Transverse colon (tissue), 4 donors: ENCODE measurements at regions not wholly inside any gene's neighbourhood (a gene's known extent, or its start where the extent isn't known, plus 50 kb on each side); places are given as distances from the start of the nearest gene placed in this dataset.

ENCODE experiments used
- DNase-seq: peaks from one replicate; pipeline ENCODE4 v3.0.0-alpha.2; 2019
- H3K27ac ChIP-seq, 4 donors: fragments of 200-600 bp; sonication (generic); 2 replicates each; pipeline ENCODE4 v1.5.1; 2016 to 2018; ENCODE audit warnings: inconsistent platforms in 4 of 4
- H3K27me3 ChIP-seq: fragments of 200-600 bp; sonication (generic); 2 replicates; pipeline ENCODE4 v1.5.1; 2017; ENCODE audit warnings: inconsistent platforms
- H3K36me3 ChIP-seq, 4 donors: fragments of 200-600 bp; sonication (generic); 2 replicates each; pipeline ENCODE4 v1.5.1; 2017 to 2019; ENCODE audit warnings: inconsistent platforms in 4 of 4
- H3K4me1 ChIP-seq, 4 donors: fragments of 200-600 bp; sonication (generic); 2 replicates each; pipeline ENCODE4 v1.5.1; 2017 to 2020; ENCODE audit warnings: inconsistent platforms in 4 of 4
- H3K4me3 ChIP-seq, 4 donors: fragments of 200-600 bp; sonication (generic); 1 replicate in 1 of 4; 2 replicates in 3 of 4; pipeline versions ENCODE4 v1.5.1 to v1.6.1; 2017 to 2019; ENCODE audit warnings: inconsistent platforms in 4 of 4
- H3K9me3 ChIP-seq, 2 donors: fragments of 200-600 bp; sonication (generic); 2 replicates each; pipeline ENCODE4 v1.5.1; 2017 to 2019; ENCODE audit warnings: inconsistent platforms in 2 of 2
- CTCF ChIP-seq, 5 experiments: fragments of 200-600 bp in 3 of 5; fragments of 450-650 bp in 2 of 5; sonication (generic) in 3 of 5; IDR thresholded peaks; 1 replicate in 2 of 5; 2 replicates in 3 of 5; pipeline ENCODE4 v1.5.1; 2016 to 2017; ENCODE audit warnings: antibody characterized with exemption in 5 of 5, inconsistent platforms in 3 of 5, mild to moderate bottlenecking in 2 of 5, moderate library complexity in 1 of 5
- EP300 ChIP-seq: sonication (generic); formaldehyde crosslinking; IDR thresholded peaks from one replicate; pipeline ENCODE4 v1.6.1; 2017; ENCODE audit warnings: antibody characterized with exemption, low read depth
- POLR2A ChIP-seq: fragments of 450-650 bp; IDR thresholded peaks from one replicate; pipeline ENCODE4 v1.6.1; 2016; ENCODE audit warnings: antibody characterized with exemption, mild to moderate bottlenecking, moderate library complexity
- POLR2AphosphoS5 ChIP-seq, 3 donors: sonication (generic); formaldehyde crosslinking; IDR thresholded peaks; one replicate each; pipeline ENCODE4 v1.6.1; 2016; ENCODE audit warnings: antibody characterized with exemption in 3 of 3
- WGBS, 2 donors: methylation state at CpG; one replicate each; pipeline ENCODE4 v1.1.5; 2018; ENCODE audit warnings: low coverage in 1 of 2; 5-methylcytosine and 5-hydroxymethylcytosine counted together
- in situ Hi-C, 4 donors: fragments of 200-750 bp; cut with MboI; loops; one replicate each; pipeline versions ENCODE4 v1.15.0 to v1.15.1; 2017; ENCODE audit warnings: low sequenced_read_pairs in 3 of 4, low pct_ligation_motif_present in 1 of 4, low pct_unique_long_range_greater_than_20kb in 1 of 4
- intact Hi-C: fragments of 100-400 bp; cut with DNase I; formaldehyde crosslinking; loops from one replicate; pipeline ENCODE4 v1.15.1; 2023; ENCODE audit warnings: low total_unique reads

GRCh38 chr11:115806056-115806455 is 301.8 kb upstream of the CADM1 start:
- Histone ChIP-seq H3K9me3 (peaks cover 17 to 22% of the 10 kb centered on the region in 2 donors), H3K4me3 (no peak overlapping the region), H3K4me1 (no peaks in the 10 kb centered on the region), H3K27me3 (no peaks in the 10 kb centered on the region), H3K36me3 (no peaks in the 10 kb centered on the region), H3K27ac (no peak overlapping the region)
- intact Hi-C loops, result no loop called here
- WGBS, 2 donors, result 86 to 95% methylated on average over 2 of the region's 2 CpGs
- TF ChIP-seq POLR2AphosphoS5 (IDR thresholded peaks at IDR 0.05), result no peak
- no peak for TF ChIP-seq CTCF (IDR thresholded peaks at IDR 0.05)
- no peak for TF ChIP-seq EP300
- TF ChIP-seq POLR2A, result no peak
- in situ Hi-C loops, result no loop called here
- no peak for DNase-seq

- H3K27ac ChIP-seq, result no peak overlapping the region
- no peaks in the 10 kb centered on the region for H3K4me1 ChIP-seq
- H3K9me3 ChIP-seq, result peaks cover 8 to 14% of the 10 kb centered on the region in 2 donors
- no peak overlapping the region for H3K4me3 ChIP-seq
- 93% methylated on average over 2 of the region's 2 CpGs; no CpG with 5 or more reads in 1 of the 2 donors for WGBS, 2 donors
- DNase-seq, result no peak
- H3K27me3 ChIP-seq, result no peaks in the 10 kb centered on the region
- H3K36me3 ChIP-seq, result no peaks in the 10 kb centered on the region
- in situ Hi-C loops (no loop called here), intact Hi-C loops (no loop called here)
- TF ChIP-seq POLR2AphosphoS5 (IDR thresholded peaks at IDR 0.05), result no peak
- no peak for TF ChIP-seq POLR2A
- no peak for TF ChIP-seq EP300
- no peak for TF ChIP-seq CTCF (IDR thresholded peaks at IDR 0.05)
Measured at GRCh38 chr11:115803073-115803740, 299.0 kb upstream of the CADM1 start.

- WGBS, 2 donors, result 50 to 91% methylated on average over 1 to 3 of the region's 3 CpGs
- no peaks in the 10 kb centered on the region for H3K36me3 ChIP-seq
- intact Hi-C loops, result no loop called here
- H3K27me3 ChIP-seq, result no peaks in the 10 kb centered on the region
- no peak overlapping the region for H3K27ac ChIP-seq
- H3K4me3 ChIP-seq, result no peak overlapping the region
- TF ChIP-seq EP300, result no peak
- no peak for TF ChIP-seq POLR2A
- TF ChIP-seq POLR2AphosphoS5 (IDR thresholded peaks at IDR 0.05), result no peak
- TF ChIP-seq CTCF (IDR thresholded peaks at IDR 0.05), result no peak
- DNase-seq, result no peak
- H3K9me3 ChIP-seq, result peaks cover 5 to 8% of the 10 kb centered on the region in 2 donors
- in situ Hi-C loops, result no loop called here
- no peaks in the 10 kb centered on the region for H3K4me1 ChIP-seq
Measured at GRCh38 chr11:115802641-115803040, 298.4 kb upstream of the CADM1 start.

DNA sequence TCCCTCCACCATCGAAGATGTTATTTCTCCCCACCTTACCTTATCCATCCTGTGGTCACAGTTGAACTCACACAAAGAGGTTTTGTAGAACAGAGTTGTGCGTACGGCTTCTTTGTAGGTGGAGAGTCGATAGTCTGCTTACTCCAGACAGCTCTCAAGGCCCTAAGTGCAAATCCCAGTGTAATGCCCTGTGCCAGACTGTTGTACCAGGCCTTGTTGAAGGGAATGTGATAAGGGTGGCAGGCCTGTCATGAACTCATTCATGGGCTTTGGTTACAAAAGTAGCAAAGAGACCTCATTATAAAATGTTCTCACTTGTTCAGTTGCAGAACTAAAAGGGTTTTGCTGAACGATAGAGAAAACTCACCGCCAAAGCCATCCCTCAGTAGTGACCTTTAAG is 288.7 kb upstream of the CADM1 start:
- Histone ChIP-seq H3K4me1 (no peaks in the 10 kb centered on the region), H3K27me3 (no peaks in the 10 kb centered on the region), H3K27ac (no peak overlapping the region), H3K9me3 (no peaks in the 10 kb centered on the region), H3K36me3 (no peaks in the 10 kb centered on the region), H3K4me3 (no peak overlapping the region)
- WGBS, 2 donors, result 78 to 92% methylated on average over 2 to 6 of the region's 6 CpGs
- intact Hi-C loops (no loop called here), in situ Hi-C loops (no loop called here)
- no peak for DNase-seq
- TF ChIP-seq POLR2A, result no peak
- TF ChIP-seq CTCF (IDR thresholded peaks at IDR 0.05), result no peak
- no peak for TF ChIP-seq POLR2AphosphoS5 (IDR thresholded peaks at IDR 0.05)
- no peak for TF ChIP-seq EP300
